GM12892 (cell line): ENCODE measurements at regions not wholly inside any gene's neighbourhood (a gene's known extent, or its start where the extent isn't known, plus 50 kb on each side); places are given as distances from the start of the nearest gene placed in this dataset.

Experiments
- DNase-seq: peaks from one replicate; pipeline ENCODE4 v3.0.0; 2011; ENCODE audit not compliant: insufficient read length
- FAIRE-seq: peaks from 2 replicates; lab custom pipeline; 2011; peaks lifted over from hg19 to GRCh38; lab: Jason Lieb, UNC
- POLR2A ChIP-seq: IDR thresholded peaks from 2 replicates; pipeline ENCODE4 v1.6.1; 2011; ENCODE audit warnings: low read depth, low read length, control low read depth
- POLR2AphosphoS5 ChIP-seq: IDR thresholded peaks from 2 replicates; pipeline ENCODE4 v1.6.1; 2011; ENCODE audit warnings: low read depth, low read length, control low read depth
- TAF1 ChIP-seq: IDR thresholded peaks from 2 replicates; pipeline ENCODE4 v1.6.1; 2011; ENCODE audit warnings: low read depth, mild to moderate bottlenecking, control low read depth, low read length, borderline replicate concordance

- no peak for DNase-seq
- TF ChIP-seq POLR2AphosphoS5 (no peak), POLR2A (no peak), TAF1 (no peak)
- no peak for FAIRE-seq
Measured at GRCh38 chr9:16138561-16139491, 586.0 kb downstream of the CCDC171 start.

- no peak for FAIRE-seq
- TF ChIP-seq POLR2A (no peak), TAF1 (no peak), POLR2AphosphoS5 (no peak)
- DNase-seq: no peak
Measured at GRCh38 chr9:16139774-16140173, 586.9 kb downstream of the CCDC171 start.

- no peak for FAIRE-seq
- no peak for DNase-seq
- no peak for TF ChIP-seq TAF1
- no peak for TF ChIP-seq POLR2A
- no peak for TF ChIP-seq POLR2AphosphoS5
Measured at GRCh38 chr9:16143310-16143709, 590.5 kb downstream of the CCDC171 start.

- DNase-seq (no peak), FAIRE-seq (peak; percentile 17)
- TF ChIP-seq POLR2A (no peak), TAF1 (no peak), POLR2AphosphoS5 (no peak)
Measured at GRCh38 chr9:16143947-16144890, 591.4 kb downstream of the CCDC171 start.

GRCh38 chr9:16145196-16145950 lies 592.5 kb downstream of the CCDC171 start:
- TF ChIP-seq TAF1 (no peak), POLR2AphosphoS5 (no peak), POLR2A (no peak)
- peak; percentile 66 for FAIRE-seq
- DNase-seq: no peak

GRCh38 chr9:16147726-16148125 lies 594.9 kb downstream of the CCDC171 start:
- TF ChIP-seq TAF1: no peak
- FAIRE-seq (peak; percentile 5), DNase-seq (no peak)

GRCh38 chr9:16150501-16150900 lies 597.7 kb downstream of the CCDC171 start:
- TF ChIP-seq POLR2AphosphoS5 (no peak), POLR2A (no peak), TAF1 (no peak)
- no peak for DNase-seq
- FAIRE-seq: no peak

- DNase-seq (no peak), FAIRE-seq (peak; percentile 38)
- TF ChIP-seq POLR2AphosphoS5: no peak
- TF ChIP-seq TAF1: no peak
- no peak for TF ChIP-seq POLR2A
Measured at GRCh38 chr9:16150938-16151650, 598.3 kb downstream of the CCDC171 start.

GRCh38 chr9:16152276-16153101 lies 599.6 kb downstream of the CCDC171 start:
- no peak for TF ChIP-seq POLR2AphosphoS5
- TF ChIP-seq TAF1: no peak
- TF ChIP-seq POLR2A: no peak
- FAIRE-seq (no peak), DNase-seq (no peak)
